Loucy (cell line): ENCODE measurements at regions not wholly inside any gene's neighbourhood (a gene's known extent, or its start where the extent isn't known, plus 50 kb on each side); places are given as distances from the start of the nearest gene placed in this dataset.

Experiments
- H2AFZ ChIP-seq: fragments of 200-600 bp; sonication (generic); 2 replicates; pipeline ENCODE4 v1.6.0; 2016; ENCODE audit warnings: antibody characterized with exemption, mild to moderate bottlenecking, low read length, moderate library complexity
- H3F3A ChIP-seq: fragments of 200-600 bp; 2 replicates; pipeline ENCODE4 v1.6.0; 2016; ENCODE audit warnings: antibody characterized with exemption, low read depth, mild to moderate bottlenecking
- H3K27me3 ChIP-seq: fragments of 200-600 bp; sonication (generic); 2 replicates; pipeline ENCODE4 v1.6.1; 2014; ENCODE audit warnings: low read length, mild to moderate bottlenecking; ENCODE audit not compliant: insufficient read depth, poor library complexity, severe bottlenecking
- H3K36me3 ChIP-seq: fragments of 200-600 bp; sonication (generic); 2 replicates; pipeline ENCODE4 v1.6.1; 2016; ENCODE audit warnings: low read length; ENCODE audit not compliant: insufficient read depth
- H3K4me1 ChIP-seq: fragments of 200-600 bp; sonication (generic); 2 replicates; pipeline ENCODE4 v1.5.1; 2014; ENCODE audit warnings: low read length, mild to moderate bottlenecking; ENCODE audit not compliant: insufficient read depth, poor library complexity, severe bottlenecking
- H3K4me2 ChIP-seq: fragments of 200-600 bp; sonication (generic); 2 replicates; pipeline ENCODE4 v1.6.0; 2014; ENCODE audit warnings: antibody characterized with exemption, low read length, low read depth, mild to moderate bottlenecking; ENCODE audit not compliant: poor library complexity, severe bottlenecking
- H3K4me3 ChIP-seq: fragments of 200-600 bp; sonication (generic); 2 replicates; pipeline ENCODE4 v1.5.1; 2014; ENCODE audit warnings: low read length, mild to moderate bottlenecking, mixed read lengths; ENCODE audit not compliant: poor library complexity, severe bottlenecking
- H3K79me2 ChIP-seq: fragments of 200-600 bp; sonication (generic); 2 replicates; pipeline ENCODE4 v1.6.1; 2014; ENCODE audit warnings: low read length; ENCODE audit not compliant: insufficient read depth
- H3K9ac ChIP-seq: fragments of 200-600 bp; sonication (generic); 2 replicates; pipeline ENCODE4 v1.6.0; 2014; ENCODE audit warnings: mild to moderate bottlenecking, low read depth, low read length, moderate library complexity; ENCODE audit not compliant: poor library complexity, severe bottlenecking
- H3K9me2 ChIP-seq: fragments of 200-600 bp; sonication (generic); replicated peaks from 2 replicates; pipeline ENCODE4 v1.6.1; 2016; ENCODE audit warnings: low read depth, low read length, mixed read lengths
- H3K9me3 ChIP-seq: fragments of 200-600 bp; sonication (generic); 2 replicates; pipeline ENCODE4 v1.6.1; 2014; ENCODE audit warnings: mild to moderate bottlenecking, antibody characterized with exemption, low read length, low read depth; ENCODE audit not compliant: insufficient read depth
- H4K20me1 ChIP-seq: fragments of 200-600 bp; sonication (generic); 2 replicates; pipeline ENCODE4 v1.6.0; 2014; ENCODE audit warnings: antibody characterized with exemption, low read length, mild to moderate bottlenecking; ENCODE audit not compliant: insufficient read depth, poor library complexity, severe bottlenecking
- CTCF ChIP-seq: fragments of 200-600 bp; sonication (generic); conservative IDR thresholded peaks from 2 replicates; pipeline ENCODE4 v1.5.1; 2014; ENCODE audit warnings: mild to moderate bottlenecking, antibody characterized with exemption, low read length
- EZH2phosphoT487 ChIP-seq: fragments of 200-600 bp; IDR thresholded peaks from 2 replicates; pipeline ENCODE4 v1.6.1; 2018; ENCODE audit warnings: antibody characterized with exemption, mild to moderate bottlenecking, moderate library complexity, borderline replicate concordance

DNA sequence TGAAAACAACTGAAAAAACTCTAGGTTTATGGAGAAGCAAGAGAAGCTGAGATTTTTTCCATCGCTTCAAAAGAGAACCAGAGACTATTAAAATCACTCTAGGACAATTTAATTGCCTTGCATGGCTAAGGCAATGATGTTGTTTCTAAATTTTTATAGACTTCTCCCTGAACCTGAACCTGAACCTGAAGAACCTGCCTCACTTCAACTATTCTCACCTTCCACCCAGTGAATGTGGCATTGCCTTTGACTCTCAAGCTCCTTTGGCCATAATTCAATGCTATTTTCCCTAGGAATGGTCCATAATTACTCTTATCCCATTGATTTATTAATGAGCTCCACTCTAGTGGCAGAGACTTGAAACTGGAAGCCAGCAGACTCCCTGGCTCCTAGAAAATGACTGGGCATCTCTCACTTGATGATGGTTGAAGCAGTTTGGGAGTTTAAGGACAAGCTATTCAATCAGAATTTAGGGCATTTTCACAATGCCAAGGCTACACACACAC, 303.8 kb upstream of the UBE2E3 start:
- Histone ChIP-seq H2AFZ (no peak overlapping the region), H3K9me2 (no peaks in the 10 kb centered on the region), H3K4me1 (no peaks in the 10 kb centered on the region), H3K27me3 (no peaks in the 10 kb centered on the region), H3K4me2 (no peak overlapping the region), H3K36me3 (no peaks in the 10 kb centered on the region), H3K79me2 (no peaks in the 10 kb centered on the region), H3K4me3 (no peak overlapping the region), H3K9me3 (no peaks in the 10 kb centered on the region), H3K9ac (no peak overlapping the region), H4K20me1 (no peaks in the 10 kb centered on the region), H3F3A (no peaks in the 10 kb centered on the region)
- no peak for TF ChIP-seq CTCF

DNA sequence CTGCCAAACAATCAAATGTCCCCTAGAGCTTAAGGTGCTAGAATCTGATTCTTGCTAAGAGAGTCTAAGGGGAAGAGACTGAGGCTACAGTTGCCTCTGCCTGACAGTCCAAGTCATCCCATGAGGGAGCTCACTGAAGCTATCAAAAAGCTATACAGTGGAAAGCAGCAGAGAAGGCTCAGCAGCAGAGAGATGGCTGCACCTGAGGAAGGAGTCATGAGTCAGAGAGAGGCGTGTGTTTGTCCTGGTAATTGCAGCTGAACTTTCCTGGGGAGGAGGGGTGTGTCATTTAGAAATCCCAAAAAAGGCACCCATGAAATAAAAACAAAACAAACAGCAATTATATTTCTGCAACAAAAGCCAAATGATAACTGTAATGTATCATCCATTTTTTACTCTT, 305.2 kb upstream of the UBE2E3 start:
- Histone ChIP-seq H3K36me3 (no peaks in the 10 kb centered on the region), H4K20me1 (no peaks in the 10 kb centered on the region), H3K79me2 (no peaks in the 10 kb centered on the region), H3K4me3 (no peak overlapping the region), H3K4me1 (no peaks in the 10 kb centered on the region), H3K4me2 (no peak overlapping the region), H3K9me3 (no peaks in the 10 kb centered on the region), H3K9ac (no peak overlapping the region), H3K27me3 (no peaks in the 10 kb centered on the region), H3F3A (no peaks in the 10 kb centered on the region), H2AFZ (no peak overlapping the region), H3K9me2 (no peaks in the 10 kb centered on the region)
- TF ChIP-seq EZH2phosphoT487 (no peak), CTCF (no peak)

DNA sequence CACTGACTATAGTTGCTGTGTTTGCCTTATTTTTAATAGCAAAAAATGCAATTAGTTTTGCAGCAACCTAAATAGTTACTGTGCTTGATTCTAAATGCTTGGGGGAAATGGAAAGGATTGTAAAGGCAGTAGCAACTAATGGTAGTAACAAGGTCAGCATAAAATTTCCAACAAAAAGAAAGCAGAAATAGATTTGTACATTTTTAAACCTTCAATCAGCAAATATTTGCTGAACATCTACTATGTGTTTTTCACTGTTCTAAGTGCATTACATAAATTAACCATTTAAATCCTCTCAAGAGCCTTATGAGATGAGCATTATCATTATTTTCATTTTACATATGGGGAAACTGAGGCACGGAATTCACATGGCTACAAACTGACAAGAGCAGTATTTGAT, 308.0 kb upstream of the UBE2E3 start:
- Histone ChIP-seq H3K4me1 (no peaks in the 10 kb centered on the region), H3K9me2 (no peaks in the 10 kb centered on the region), H3K9me3 (no peaks in the 10 kb centered on the region), H4K20me1 (no peaks in the 10 kb centered on the region), H3K4me3 (no peak overlapping the region), H3K9ac (no peak overlapping the region), H3K36me3 (no peaks in the 10 kb centered on the region), H2AFZ (no peak overlapping the region), H3F3A (no peaks in the 10 kb centered on the region), H3K4me2 (no peak overlapping the region), H3K27me3 (no peaks in the 10 kb centered on the region), H3K79me2 (no peaks in the 10 kb centered on the region)
- TF ChIP-seq CTCF (no peak), EZH2phosphoT487 (no peak)
